HepG2 (cell line): ENCODE measurements at regions not wholly inside any gene's neighbourhood (a gene's known extent, or its start where the extent isn't known, plus 50 kb on each side); places are given as distances from the start of the nearest gene placed in this dataset.

Experiments used
- ATAC-seq: fragments of 200-7000 bp; cut with Tn5 transposase; 3 replicates; pipeline ENCODE4 v1.9.1; 2020; ENCODE audit warnings: mild to moderate bottlenecking, moderate library complexity
- BruUV-seq: library from RNA; stranded (reverse); fragments of 400-500 nt; replicated peaks from 2 replicates; lab custom pipeline; 2021; lab: Mats Ljungman, UMichigan
- CTCF ChIA-PET: fragments of 300-600 bp; formaldehyde crosslinking; extraction: SDS; loops from one replicate; lab custom pipeline; 2021; ENCODE audit warnings: low total read pairs, inconsistent platforms, low intra/inter-chr PET ratio; lab: Yijun Ruan, JAX
- POLR2A ChIA-PET: fragments of 350-600 bp; sonication (Branson Sonifier 250); formaldehyde crosslinking; loops from one replicate; lab custom pipeline; 2020; ENCODE audit warnings: antibody characterized with exemption, inconsistent platforms; lab: Yijun Ruan, JAX
- DNase-seq: peaks from one replicate; pipeline ENCODE4 v3.0.0-alpha.2; 2015; ENCODE audit warnings: low spot score
- FAIRE-seq: peaks from 3 replicates; lab custom pipeline; 2011; peaks lifted over from hg19 to GRCh38; lab: Jason Lieb, UNC
- H2AFZ ChIP-seq: one replicate; pipeline ENCODE4 v1.6.1; 2011; ENCODE audit warnings: low read length, inconsistent platforms
- H3K27ac ChIP-seq: fragments of 300-600 bp; 3 replicates; pipeline ENCODE4 v1.8.0; 2011; ENCODE audit warnings: mixed run types, mild to moderate bottlenecking, mixed read lengths, low read length, inconsistent platforms; ENCODE audit not compliant: insufficient read depth; ENCODE audit errors: extremely low read length
- H3K27me3 ChIP-seq, 2 experiments: fragments of 200-600 bp in 1 of 2; 2 replicates in 1 of 2; 3 replicates in 1 of 2; pipeline versions ENCODE4 v1.6.0 to v1.8.0; 2011; ENCODE audit warnings: low read length in 2 of 2, mild to moderate bottlenecking in 2 of 2, moderate library complexity in 2 of 2, inconsistent platforms in 1 of 2; ENCODE audit not compliant: insufficient read depth in 2 of 2, control insufficient read depth in 1 of 2
- H3K36me3 ChIP-seq, 2 experiments: fragments of 200-600 bp in 1 of 2; replicated peaks in 1 of 2; 2 replicates in 1 of 2; 3 replicates in 1 of 2; pipeline versions ENCODE4 v1.5.1 to v1.8.0; 2011; ENCODE audit warnings: low read length in 2 of 2, inconsistent platforms in 1 of 2; ENCODE audit not compliant: insufficient read depth in 2 of 2, control insufficient read depth in 1 of 2
- H3K4me1 ChIP-seq: 2 replicates; pipeline ENCODE4 v1.5.1; 2012; ENCODE audit warnings: low read length, inconsistent platforms; ENCODE audit not compliant: insufficient read depth
- H3K4me2 ChIP-seq: 2 replicates; pipeline ENCODE4 v1.6.0; 2011; ENCODE audit warnings: low read depth, low read length, inconsistent platforms
- H3K4me3 ChIP-seq, 3 experiments: fragments of 200-600 bp in 1 of 3; sonication (generic), shearing (Covaris generic) in 1 of 3; replicated peaks in 1 of 3; 2 replicates each; pipeline ENCODE4 v1.5.1; 2011 to 2016; ENCODE audit warnings: low read length in 3 of 3, inconsistent platforms in 2 of 3, low read depth in 2 of 3, mild to moderate bottlenecking in 2 of 3, control low read depth in 1 of 3, mixed read lengths in 1 of 3; ENCODE audit not compliant: insufficient read depth in 1 of 3
- H3K79me2 ChIP-seq: one replicate; pipeline ENCODE4 v1.6.1; 2011; ENCODE audit warnings: low read length, inconsistent platforms; ENCODE audit not compliant: insufficient read depth
- H3K9ac ChIP-seq: 2 replicates; pipeline ENCODE4 v1.6.0; 2011; ENCODE audit warnings: mild to moderate bottlenecking, low read depth, low read length, inconsistent platforms; ENCODE audit not compliant: insufficient read depth
- H3K9me3 ChIP-seq: 2 replicates; pipeline ENCODE4 v1.5.1; 2012; ENCODE audit warnings: mild to moderate bottlenecking, low read length
- H4K20me1 ChIP-seq: 2 replicates; pipeline ENCODE4 v1.6.0; 2011; ENCODE audit warnings: inconsistent platforms, mild to moderate bottlenecking, low read length, moderate library complexity; ENCODE audit not compliant: insufficient read depth
- FOXC1 ChIP-seq: sonication (generic); formaldehyde crosslinking; IDR thresholded peaks from 2 replicates; pipeline ENCODE4 v1.8.0; 2022; ENCODE audit warnings: mild to moderate bottlenecking, missing genetic modification reagents, borderline replicate concordance
- NCOR1 ChIP-seq: fragments of 200-600 bp; sonication (generic); IDR thresholded peaks from 2 replicates; pipeline ENCODE4 v1.7.0; 2017; ENCODE audit warnings: antibody characterized with exemption, low read length, borderline replicate concordance
- NR2F2 ChIP-seq: IDR thresholded peaks from 2 replicates; pipeline ENCODE4 v1.6.1; 2012; ENCODE audit warnings: low read depth, inconsistent platforms, borderline replicate concordance
- SNAI1 ChIP-seq: sonication (generic); formaldehyde crosslinking; IDR thresholded peaks from 2 replicates; pipeline ENCODE4 v1.5.0; 2020; ENCODE audit warnings: mild to moderate bottlenecking, missing genetic modification reagents, borderline replicate concordance
- ZNF570 ChIP-seq: sonication (generic); formaldehyde crosslinking; IDR thresholded peaks from 2 replicates; pipeline ENCODE4 v1.4.0; 2020; ENCODE audit warnings: mild to moderate bottlenecking, missing genetic modification reagents, borderline replicate concordance
- WGBS: methylation state at CpG from one replicate; pipeline ENCODE4 v1.1.6; 2017; ENCODE audit warnings: low lambda C conversion rate; 5-methylcytosine and 5-hydroxymethylcytosine counted together
- in situ Hi-C: cut with HindIII; loops from 2 replicates; pipeline ENCODE4 v1.10.0; 2017; ENCODE audit warnings: low pct_unique_long_range_greater_than_20kb; ENCODE audit not compliant: extremely low pct_ligation_motif_present
- intact Hi-C: fragments of 100-400 bp; cut with micrococcal nuclease; formaldehyde crosslinking; loops from one replicate; pipeline ENCODE4 v1.10.0; 2022; ENCODE audit not compliant: unreplicated experiment
- TF ChIP-seq, protein P1 (sequence below): sonication (generic); formaldehyde crosslinking; IDR thresholded peaks from 2 replicates; pipeline ENCODE4 v1.5.1; 2020; ENCODE audit warnings: missing genetic modification reagents, mild to moderate bottlenecking, borderline replicate concordance

- Histone ChIP-seq H3K9me3 (no peaks in the 10 kb centered on the region), H3K4me3 (no peak overlapping the region)
- intact Hi-C loops, result no loop called here
- DNase-seq, result no peak
- TF ChIP-seq ZNF570 (CRISPR knock-in tag) (no peak), NR2F2 (no peak), FOXC1 (CRISPR knock-in tag) (no peak), NCOR1 (no peak), SNAI1 (CRISPR knock-in tag) (no peak)
- TF ChIP-seq, protein P1, sequence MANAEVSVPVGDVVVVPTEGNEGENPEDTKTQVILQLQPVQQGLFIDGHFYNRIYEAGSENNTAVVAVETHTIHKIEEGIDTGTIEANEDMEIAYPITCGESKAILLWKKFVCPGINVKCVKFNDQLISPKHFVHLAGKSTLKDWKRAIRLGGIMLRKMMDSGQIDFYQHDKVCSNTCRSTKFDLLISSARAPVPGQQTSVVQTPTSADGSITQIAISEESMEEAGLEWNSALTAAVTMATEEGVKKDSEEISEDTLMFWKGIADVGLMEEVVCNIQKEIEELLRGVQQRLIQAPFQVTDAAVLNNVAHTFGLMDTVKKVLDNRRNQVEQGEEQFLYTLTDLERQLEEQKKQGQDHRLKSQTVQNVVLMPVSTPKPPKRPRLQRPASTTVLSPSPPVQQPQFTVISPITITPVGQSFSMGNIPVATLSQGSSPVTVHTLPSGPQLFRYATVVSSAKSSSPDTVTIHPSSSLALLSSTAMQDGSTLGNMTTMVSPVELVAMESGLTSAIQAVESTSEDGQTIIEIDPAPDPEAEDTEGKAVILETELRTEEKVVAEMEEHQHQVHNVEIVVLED, result no peak
- TF ChIP-seq, all 625 proteins: peak for 0
- POLR2A ChIA-PET, result no interaction called here
- Histone ChIP-seq H2AFZ (no peak overlapping the region), H3K9ac (no peak overlapping the region), H4K20me1 (no peaks in the 10 kb centered on the region), H3K4me2 (no peak overlapping the region), H3K27ac (no peak overlapping the region), H3K79me2 (no peaks in the 10 kb centered on the region), H3K27me3 (no peaks in the 10 kb centered on the region; a peak in 2 of 5 replicates), H3K4me1 (no peaks in the 10 kb centered on the region), H3K36me3 (no peaks in the 10 kb centered on the region)
- CTCF ChIA-PET, result no interaction called here
- no TSS peak for BruUV-seq
- WGBS, result 11% methylated on average over 14 of the region's 14 CpGs
- in situ Hi-C loops, result no loop called here
- ATAC-seq, result no peak
- no peak for FAIRE-seq
Measured at GRCh38 chr1:5522531-5523145, 469.6 kb downstream of the NPHP4 start.
